Lower leg skin (tissue), 4 donors: ENCODE measurements at regions not wholly inside any gene's neighbourhood (a gene's known extent, or its start where the extent isn't known, plus 50 kb on each side); places are given as distances from the start of the nearest gene placed in this dataset.

Experiments
- DNase-seq, 2 donors: peaks; one replicate each; pipeline ENCODE4 v3.0.0-alpha.2; 2019; ENCODE audit warnings: low spot score in 2 of 2
- H3K4me3 ChIP-seq: fragments of 200-600 bp; sonication (generic); 2 replicates; pipeline ENCODE4 v1.5.1; 2017; ENCODE audit warnings: mild to moderate bottlenecking, low read depth; ENCODE audit not compliant: poor library complexity, severe bottlenecking
- POLR2A ChIP-seq, 2 donors: fragments of 450-650 bp; IDR thresholded peaks; one replicate each; pipeline ENCODE4 v1.6.1; 2016 to 2017; ENCODE audit warnings: antibody characterized with exemption in 2 of 2, mild to moderate bottlenecking in 1 of 2, moderate library complexity in 1 of 2
- WGBS, 2 donors: methylation state at CpG; one replicate each; pipeline ENCODE4 v1.1.5; 2018; 5-methylcytosine and 5-hydroxymethylcytosine counted together
- intact Hi-C: fragments of 100-400 bp; cut with DNase I; formaldehyde crosslinking; loops from one replicate; pipeline ENCODE4 v1.15.0; 2023; ENCODE audit warnings: low total_unique reads
- TF ChIP-seq, protein P1 (sequence below), 3 donors: fragments of 450-650 bp; IDR thresholded peaks; one replicate each; pipeline ENCODE4 v1.5.1; 2016; ENCODE audit warnings: antibody characterized with exemption in 3 of 3, mild to moderate bottlenecking in 3 of 3, moderate library complexity in 2 of 3

- no peak overlapping the region for H3K4me3 ChIP-seq
- intact Hi-C loops: no loop called here
- DNase-seq: no peak
- 44 to 46% methylated on average over 8 of the region's 8 CpGs for WGBS, 2 donors
- TF ChIP-seq, protein P1, sequence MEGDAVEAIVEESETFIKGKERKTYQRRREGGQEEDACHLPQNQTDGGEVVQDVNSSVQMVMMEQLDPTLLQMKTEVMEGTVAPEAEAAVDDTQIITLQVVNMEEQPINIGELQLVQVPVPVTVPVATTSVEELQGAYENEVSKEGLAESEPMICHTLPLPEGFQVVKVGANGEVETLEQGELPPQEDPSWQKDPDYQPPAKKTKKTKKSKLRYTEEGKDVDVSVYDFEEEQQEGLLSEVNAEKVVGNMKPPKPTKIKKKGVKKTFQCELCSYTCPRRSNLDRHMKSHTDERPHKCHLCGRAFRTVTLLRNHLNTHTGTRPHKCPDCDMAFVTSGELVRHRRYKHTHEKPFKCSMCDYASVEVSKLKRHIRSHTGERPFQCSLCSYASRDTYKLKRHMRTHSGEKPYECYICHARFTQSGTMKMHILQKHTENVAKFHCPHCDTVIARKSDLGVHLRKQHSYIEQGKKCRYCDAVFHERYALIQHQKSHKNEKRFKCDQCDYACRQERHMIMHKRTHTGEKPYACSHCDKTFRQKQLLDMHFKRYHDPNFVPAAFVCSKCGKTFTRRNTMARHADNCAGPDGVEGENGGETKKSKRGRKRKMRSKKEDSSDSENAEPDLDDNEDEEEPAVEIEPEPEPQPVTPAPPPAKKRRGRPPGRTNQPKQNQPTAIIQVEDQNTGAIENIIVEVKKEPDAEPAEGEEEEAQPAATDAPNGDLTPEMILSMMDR (IDR thresholded peaks at IDR 0.05): no peak
- no peak for TF ChIP-seq POLR2A (IDR thresholded peaks at IDR 0.05)
Measured at GRCh38 chr7:113715981-113716856, 202.6 kb downstream of the PPP1R3A start.

- intact Hi-C loops: no loop called here
- no peak for DNase-seq
- TF ChIP-seq, protein P1 (IDR thresholded peaks at IDR 0.05): no peak
- TF ChIP-seq POLR2A (IDR thresholded peaks at IDR 0.05): no peak
- WGBS, 2 donors: 0 to 76% methylated on average over 1 of the region's 1 CpG
- H3K4me3 ChIP-seq: no peak overlapping the region
Measured at GRCh38 chr7:113715262-113715661, 203.5 kb downstream of the PPP1R3A start.

GRCh38 chr7:113710310-113711096 lies 208.3 kb downstream of the PPP1R3A start:
- intact Hi-C loops: no loop called here
- H3K4me3 ChIP-seq: no peak overlapping the region
- WGBS, 2 donors: 45 to 46% methylated on average over 4 of the region's 4 CpGs
- TF ChIP-seq, protein P1 (IDR thresholded peaks at IDR 0.05): no peak
- no peak for TF ChIP-seq POLR2A (IDR thresholded peaks at IDR 0.05)
- DNase-seq: peak in 1 of 2 donors; percentile 26

DNA sequence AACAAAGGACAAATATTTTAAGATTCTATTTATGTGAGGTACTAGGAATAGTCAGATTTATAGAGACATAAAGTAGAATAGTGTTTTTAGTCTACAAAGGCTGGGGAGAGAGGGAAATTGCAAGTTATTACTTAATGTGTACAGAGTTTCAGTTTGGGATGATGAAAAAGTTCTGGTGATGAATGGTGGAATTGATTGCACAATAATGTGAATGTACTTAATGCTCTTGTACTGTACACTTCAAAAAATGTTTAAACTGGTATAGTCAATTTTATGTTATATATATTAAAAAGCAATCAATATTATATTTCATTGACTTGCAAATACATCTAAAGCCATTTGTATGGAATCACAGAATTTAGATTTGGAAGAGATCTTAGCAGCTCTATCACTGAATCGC lies 213.4 kb downstream of the PPP1R3A start:
- no peak for DNase-seq
- intact Hi-C loops: no loop called here
- no peak overlapping the region for H3K4me3 ChIP-seq
- TF ChIP-seq, protein P1 (IDR thresholded peaks at IDR 0.05): no peak
- no peak for TF ChIP-seq POLR2A (IDR thresholded peaks at IDR 0.05)
- 91 to 94% methylated on average over 1 of the region's 1 CpG for WGBS, 2 donors

- no peak for DNase-seq
- 39 to 40% methylated on average over 6 of the region's 6 CpGs for WGBS, 2 donors
- no peak for TF ChIP-seq POLR2A (IDR thresholded peaks at IDR 0.05)
- TF ChIP-seq, protein P1 (IDR thresholded peaks at IDR 0.05): no peak
- H3K4me3 ChIP-seq: no peak overlapping the region
- intact Hi-C loops: no loop called here
Measured at GRCh38 chr7:113698556-113699220, 220.1 kb downstream of the PPP1R3A start.
